ENCODE measurements at regions not wholly inside any gene's neighbourhood (a gene's known extent, or its start where the extent isn't known, plus 50 kb on each side); places are given as distances from the start of the nearest gene placed in this dataset.

DNA sequence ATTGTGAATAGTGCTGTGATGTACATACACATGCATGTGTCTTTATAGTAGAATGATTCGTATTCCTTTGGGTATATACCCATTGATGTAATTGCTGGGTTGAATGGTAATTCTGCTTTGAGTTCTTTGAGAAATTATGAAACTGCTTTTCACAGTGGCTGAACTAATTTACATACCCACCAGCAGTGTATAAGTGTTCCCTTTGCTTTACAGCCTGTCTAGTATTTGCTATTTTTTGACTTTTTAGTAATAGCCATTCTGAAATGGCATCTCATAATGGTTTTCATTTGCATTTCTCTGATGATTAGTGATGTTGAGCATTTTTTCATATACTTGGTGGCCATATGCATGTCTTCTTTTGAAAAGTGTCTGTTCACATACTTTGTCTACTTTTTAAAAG, 54.5 kb upstream of the FAM78B start:
- DNase-seq (ENCODE audit: low read depth) = no peak

GRCh38 chr1:166233750-166234366, 67.1 kb upstream of the FAM78B start:
- DNase-seq (ENCODE audit: low read depth) = no peak

DNA sequence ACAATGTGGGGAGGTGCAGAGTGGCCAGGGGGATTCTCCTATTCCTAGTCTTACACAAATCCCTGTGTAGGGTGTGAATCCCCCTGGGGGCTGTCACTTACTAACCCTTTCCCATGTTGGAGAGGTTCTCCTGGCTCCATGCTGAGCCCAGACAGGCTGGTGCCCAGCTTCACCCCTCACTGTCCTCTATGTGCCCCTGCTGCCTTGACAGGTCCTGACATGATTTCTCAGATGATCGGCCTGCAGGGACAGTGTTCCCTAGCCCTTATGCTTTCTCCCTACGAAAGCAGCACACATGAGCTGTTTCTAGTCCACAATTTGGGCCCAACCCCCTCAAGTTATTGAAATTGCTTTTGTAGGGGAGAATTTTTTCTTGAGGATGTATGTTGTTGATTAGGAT, 68.9 kb upstream of the FAM78B start:
- DNase-seq (ENCODE audit: low read depth) = no peak

DNA sequence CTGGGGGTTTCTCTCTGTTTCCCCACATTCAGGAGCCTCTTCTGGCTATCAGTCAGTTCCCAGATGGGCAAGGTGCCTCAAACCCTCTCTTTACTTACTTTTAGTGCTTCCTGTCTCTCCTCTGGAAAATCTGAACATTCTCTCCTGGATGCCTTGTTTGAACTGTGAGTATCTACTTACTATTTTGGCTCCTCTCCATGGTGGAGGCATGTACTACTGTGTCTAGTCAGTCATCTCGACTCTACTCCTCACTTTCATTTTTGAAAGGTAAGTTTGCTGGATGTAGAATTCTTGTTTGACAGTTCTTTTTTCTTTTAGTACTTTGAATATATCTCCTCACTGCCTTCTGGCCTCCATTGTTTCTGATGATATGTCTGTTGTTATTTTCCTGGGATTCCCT, 70.9 kb upstream of the FAM78B start:
- DNase-seq (ENCODE audit: low read depth) = no peak

- no peak for DNase-seq (ENCODE audit: low read depth)
These were observed 86.4 kb upstream of the FAM78B start for GRCh38 chr1:166253076-166253779.

DNA sequence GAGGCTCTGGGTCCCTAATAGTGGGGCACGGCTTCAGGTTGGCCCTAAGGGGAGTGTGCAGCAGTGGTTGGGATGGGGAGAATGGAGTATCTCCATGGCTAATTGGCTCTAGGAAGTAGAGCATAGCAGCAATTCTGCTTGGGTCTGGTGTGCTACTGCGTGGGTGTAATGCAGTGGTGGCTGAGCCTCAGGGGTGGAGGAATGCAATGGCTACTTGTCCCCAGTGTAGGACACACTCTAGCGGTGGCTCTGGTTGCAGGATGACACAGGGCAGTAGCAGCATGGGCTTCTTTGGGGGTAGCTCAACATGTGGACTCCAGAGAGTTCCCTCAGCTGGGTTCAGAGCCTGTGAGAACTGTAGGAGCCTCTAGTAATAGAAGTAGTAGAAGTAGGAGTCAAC, 91.2 kb upstream of the FAM78B start:
- DNase-seq (ENCODE audit: low read depth) = no peak

GRCh38 chr1:166261511-166261910, 94.7 kb upstream of the FAM78B start:
- DNase-seq (ENCODE audit: low read depth) = no peak

DNA sequence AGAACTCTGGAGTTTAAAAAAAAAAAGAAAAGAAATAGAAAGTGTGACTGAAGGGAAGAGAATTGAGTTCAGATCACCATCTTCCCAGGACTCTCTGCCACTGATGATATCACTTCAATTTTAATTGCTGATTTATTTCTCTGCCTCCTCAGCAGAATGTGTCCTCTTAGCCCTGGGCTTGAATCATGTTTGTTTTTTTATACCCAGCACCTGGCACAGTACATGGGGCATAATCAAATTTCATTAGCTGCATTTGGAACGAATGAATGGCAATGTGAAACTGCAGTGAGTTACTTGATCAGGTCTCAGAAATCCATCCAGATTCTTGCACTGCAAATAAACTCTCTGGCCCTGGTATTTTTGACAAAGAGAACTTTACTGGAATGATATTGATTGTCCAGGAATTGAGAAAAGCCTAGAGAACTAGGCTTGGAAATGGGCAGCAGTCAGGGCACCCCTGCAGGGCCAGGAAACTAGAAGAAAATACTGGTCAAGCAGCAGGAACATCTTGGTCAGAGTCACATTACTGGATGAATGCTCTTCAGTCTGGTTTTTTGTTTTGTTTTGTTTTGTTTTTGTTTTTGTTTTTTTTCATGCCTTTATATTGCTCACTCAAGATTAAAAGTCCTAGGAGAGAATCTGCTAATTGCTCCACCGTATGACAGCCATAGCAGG, 103.8 kb upstream of the FAM78B start:
- DNase-seq (ENCODE audit: low read depth) = no peak

- DNase-seq (ENCODE audit: low read depth) = no peak
These were observed 104.3 kb upstream of the FAM78B start for GRCh38 chr1:166271151-166271538.

DNA sequence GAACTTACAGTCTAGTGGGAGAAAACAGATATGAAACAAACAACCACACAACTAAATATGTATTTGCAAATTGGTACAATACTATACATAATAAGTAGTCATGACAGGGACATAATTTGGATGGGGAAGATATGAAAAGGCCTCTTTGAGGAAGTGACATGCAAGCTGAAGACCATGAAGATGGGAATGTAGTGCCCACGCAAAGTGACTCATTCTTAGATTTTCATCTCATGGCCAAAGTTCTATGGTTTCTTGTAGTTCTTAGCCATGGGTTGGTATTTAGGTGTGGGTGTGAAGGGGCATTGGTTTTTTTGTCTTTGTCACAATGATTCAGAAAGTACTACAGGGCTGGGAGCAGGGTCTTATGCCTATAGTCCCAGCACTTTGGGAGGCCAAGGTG, 105.4 kb upstream of the FAM78B start:
- DNase-seq (ENCODE audit: low read depth) = no peak

DNA sequence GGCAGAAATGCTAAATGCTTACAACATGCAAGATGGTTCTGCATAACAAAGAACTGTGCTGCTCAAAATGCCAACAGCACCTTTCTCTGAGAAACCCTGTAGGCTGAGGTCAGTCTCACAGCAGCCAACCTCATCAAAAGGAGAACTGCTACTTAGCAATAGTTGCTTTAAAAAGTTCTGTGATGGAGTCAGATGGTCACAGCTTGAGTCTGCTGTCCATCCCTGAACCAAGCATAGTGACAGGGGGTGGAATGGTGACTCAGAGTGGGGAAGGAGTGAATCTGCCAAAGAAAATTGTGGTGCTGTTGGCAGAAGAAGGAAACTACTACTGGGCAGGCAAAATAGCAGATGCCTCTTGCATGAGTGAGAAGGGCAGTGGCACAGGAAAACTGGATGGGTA, 106.0 kb upstream of the FAM78B start:
- DNase-seq (ENCODE audit: low read depth) = no peak

DNA sequence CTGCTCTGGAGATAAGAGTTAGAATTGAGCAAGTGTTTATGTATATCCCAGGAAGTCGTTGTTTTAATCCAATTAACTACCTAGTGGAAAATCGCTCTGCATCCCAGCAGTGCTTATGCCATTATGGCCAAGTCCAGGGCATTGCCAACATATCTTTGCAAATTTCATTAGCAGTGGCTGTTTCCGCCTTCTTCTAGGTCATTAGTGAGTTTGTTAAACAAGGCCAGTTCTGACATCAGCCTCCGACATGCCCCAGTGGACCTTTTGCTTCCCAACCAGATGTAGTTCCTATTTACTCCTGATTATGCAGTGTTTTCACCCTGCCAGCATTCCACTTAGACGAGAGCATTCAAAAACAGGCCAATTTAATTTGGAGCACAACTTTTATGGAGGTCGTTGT, 106.8 kb upstream of the FAM78B start:
- no peak for DNase-seq (ENCODE audit: low read depth)

- DNase-seq (ENCODE audit: low read depth) = no peak
These were observed 115.8 kb upstream of the FAM78B start for GRCh38 chr1:166282391-166283137.

DNA sequence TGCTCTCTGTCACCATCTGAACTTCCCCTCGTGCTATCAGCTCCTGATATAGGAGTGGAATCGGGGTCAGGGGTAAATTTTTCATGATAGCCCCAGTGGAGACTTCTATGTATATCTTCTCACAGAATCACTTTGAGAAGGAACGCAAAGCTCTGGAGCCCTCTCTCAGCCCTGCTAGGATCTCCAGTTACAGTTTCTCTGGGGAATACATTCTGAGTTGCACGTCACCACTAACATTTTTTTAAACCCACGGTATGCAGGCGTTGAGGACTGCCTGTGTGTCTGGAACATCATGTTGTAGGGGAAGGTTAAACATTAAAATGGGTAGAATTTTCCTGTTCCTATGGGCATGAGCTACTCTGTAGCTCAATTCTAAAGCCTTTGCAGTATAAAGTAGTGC, 116.4 kb upstream of the FAM78B start:
- no peak for DNase-seq (ENCODE audit: low read depth)

DNA sequence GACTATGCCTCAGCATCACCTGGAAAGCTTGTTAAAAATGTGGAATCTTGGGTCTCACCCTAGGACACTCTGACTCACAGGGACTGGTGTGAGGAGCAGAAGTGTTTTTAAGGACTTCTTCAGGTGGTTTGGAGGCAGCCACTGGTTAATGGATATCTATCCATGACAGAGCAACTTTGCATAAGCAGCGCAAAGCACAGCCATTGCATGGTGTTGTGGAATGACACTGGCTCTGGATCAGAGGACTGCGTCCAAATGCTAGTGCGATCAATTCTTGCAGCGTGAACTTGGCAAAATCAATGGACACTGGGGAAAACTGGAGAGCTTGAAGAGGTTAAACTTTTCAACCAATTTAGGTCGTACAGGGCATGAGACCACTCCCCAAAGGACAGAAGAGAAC, 116.8 kb upstream of the FAM78B start:
- no peak for DNase-seq (ENCODE audit: low read depth)

GRCh38 chr1:166289309-166290050, 122.7 kb upstream of the FAM78B start:
- no peak for DNase-seq (ENCODE audit: low read depth)

GRCh38 chr1:166295656-166296055, 128.9 kb upstream of the FAM78B start:
- no peak for DNase-seq (ENCODE audit: low read depth)

DNA sequence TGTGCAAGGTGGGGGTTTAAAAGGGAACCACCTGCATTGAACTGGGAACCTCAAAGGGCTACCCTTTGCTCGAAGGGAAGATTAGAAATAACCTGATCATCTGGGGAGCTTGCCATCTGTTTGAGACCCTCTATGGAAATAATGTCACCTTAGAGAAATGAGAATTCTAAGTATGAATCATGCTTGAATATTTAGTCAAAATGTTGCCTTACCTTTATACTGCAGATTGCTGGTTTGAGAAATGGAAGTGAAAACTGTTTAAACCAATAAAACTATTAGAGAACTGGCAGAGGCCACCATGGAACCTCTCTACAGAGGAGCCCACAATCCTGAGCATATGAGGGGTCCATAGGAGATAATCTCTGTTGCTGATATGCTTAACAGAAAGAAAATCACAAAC, 131.2 kb upstream of the FAM78B start:
- DNase-seq (ENCODE audit: low read depth) = no peak

DNA sequence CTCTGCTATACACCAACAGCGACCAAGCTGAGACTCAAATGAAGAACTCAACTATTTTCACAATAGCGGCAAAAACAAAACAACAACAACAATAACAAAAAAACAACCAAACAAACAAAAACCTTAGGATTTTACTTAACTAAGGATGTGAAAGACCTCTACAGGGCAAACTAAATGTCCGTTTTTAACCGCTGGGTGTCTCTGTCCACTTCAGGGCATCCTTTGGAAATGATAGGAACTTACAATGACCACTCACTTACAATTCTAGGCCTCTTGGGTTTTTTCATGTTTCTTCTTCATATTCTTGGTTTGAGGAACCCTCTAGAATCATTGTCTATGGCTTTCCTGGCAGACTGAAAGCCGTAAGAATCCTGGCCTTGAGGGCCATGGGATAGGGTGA, 134.0 kb upstream of the FAM78B start:
- no peak for DNase-seq (ENCODE audit: low read depth)

- DNase-seq (ENCODE audit: low read depth) = no peak
These were observed 136.4 kb upstream of the FAM78B start for GRCh38 chr1:166302989-166303758.

GRCh38 chr1:166304131-166304530, 137.3 kb upstream of the FAM78B start:
- no peak for DNase-seq (ENCODE audit: low read depth)

Measured in activated T-cell treated with anti-CD3 and anti-CD28 coated beads for 48 hours (primary cell).